ES-I3 (cell line): ENCODE measurements at regions not wholly inside any gene's neighbourhood (a gene's known extent, or its start where the extent isn't known, plus 50 kb on each side); places are given as distances from the start of the nearest gene placed in this dataset.
"Not testable (repeated sequence)": the region's sequence is repeated elsewhere in the genome, so short reads cannot be mapped to it uniquely, and the experiment has no call there.

Experiments used
- H3K36me3 ChIP-seq: 2 replicates; pipeline ENCODE4 v1.6.1; 2013; ENCODE audit warnings: mild to moderate bottlenecking, low read length, control low read depth, moderate library complexity; ENCODE audit not compliant: insufficient read depth
- H3K4me1 ChIP-seq: 2 replicates; pipeline ENCODE4 v1.6.1; 2013; ENCODE audit warnings: mild to moderate bottlenecking, control low read depth, low read length; ENCODE audit not compliant: insufficient read depth
- H3K9ac ChIP-seq: 2 replicates; pipeline ENCODE4 v1.6.1; 2013; ENCODE audit warnings: low read depth, mild to moderate bottlenecking, low read length, moderate library complexity
- H3K9me3 ChIP-seq: 2 replicates; pipeline ENCODE4 v1.6.1; 2013; ENCODE audit warnings: mild to moderate bottlenecking, low read length, moderate library complexity; ENCODE audit not compliant: control insufficient read depth, insufficient read depth

DNA sequence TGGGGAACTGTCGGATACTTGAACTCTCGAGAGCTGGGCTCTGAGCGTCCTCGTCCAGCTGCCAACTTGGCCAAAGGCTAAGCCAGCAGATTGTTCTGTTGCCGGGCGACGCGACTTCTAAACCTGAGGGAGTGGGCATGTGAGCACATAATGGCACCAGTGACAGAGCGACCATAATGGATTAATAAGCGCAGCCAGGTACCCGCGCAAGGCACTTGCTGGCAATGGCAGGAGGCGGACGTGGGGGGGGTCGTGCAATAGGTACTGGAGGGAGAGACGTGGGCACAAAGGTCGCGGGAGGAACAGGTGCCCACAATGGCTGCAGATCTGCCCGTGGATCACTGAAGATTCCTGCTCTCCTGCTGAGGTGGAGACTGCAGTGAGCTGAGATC lies 1368.7 kb downstream of the CDH12 start:
- H3K9ac ChIP-seq, H3K9me3 ChIP-seq, H3K36me3 ChIP-seq, H3K4me1 ChIP-seq: not testable (repeated sequence)

DNA sequence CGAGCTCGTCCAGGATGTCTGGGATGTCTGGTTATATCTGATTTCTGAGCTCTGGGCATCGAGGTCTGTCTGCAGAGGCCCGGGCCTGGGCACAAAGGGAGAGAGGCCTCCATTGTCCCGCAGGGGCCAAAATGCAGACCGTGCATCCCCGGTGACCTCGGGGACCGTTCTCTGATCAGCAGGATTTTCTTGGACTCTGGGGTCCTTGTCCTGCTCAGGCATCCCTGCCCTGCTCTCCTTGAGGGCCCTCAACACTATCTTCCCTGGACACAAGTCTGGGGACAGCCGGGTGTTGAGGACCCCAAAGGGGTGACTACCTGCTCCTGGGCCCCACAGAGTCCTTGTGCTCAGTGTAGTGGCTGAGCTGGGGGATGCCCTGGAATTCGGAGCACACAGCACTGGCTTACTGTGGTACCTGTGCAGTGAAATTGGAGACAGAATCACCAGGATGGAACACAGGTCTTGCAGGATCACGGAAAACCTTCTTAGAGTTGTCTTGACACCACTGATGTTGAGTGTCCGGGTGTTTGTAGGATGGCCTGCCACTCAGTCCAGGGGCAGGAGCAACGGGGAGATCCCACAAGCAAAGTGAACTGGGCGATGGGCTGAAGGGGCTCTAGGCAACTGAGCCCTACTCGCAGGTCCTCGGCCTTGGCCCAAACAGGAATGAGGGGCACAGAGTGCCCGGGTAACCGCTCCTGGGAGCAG lies 1369.2 kb downstream of the CDH12 start:
- not testable (repeated sequence) for H3K9me3 ChIP-seq, H3K36me3 ChIP-seq, H3K4me1 ChIP-seq, H3K9ac ChIP-seq

DNA sequence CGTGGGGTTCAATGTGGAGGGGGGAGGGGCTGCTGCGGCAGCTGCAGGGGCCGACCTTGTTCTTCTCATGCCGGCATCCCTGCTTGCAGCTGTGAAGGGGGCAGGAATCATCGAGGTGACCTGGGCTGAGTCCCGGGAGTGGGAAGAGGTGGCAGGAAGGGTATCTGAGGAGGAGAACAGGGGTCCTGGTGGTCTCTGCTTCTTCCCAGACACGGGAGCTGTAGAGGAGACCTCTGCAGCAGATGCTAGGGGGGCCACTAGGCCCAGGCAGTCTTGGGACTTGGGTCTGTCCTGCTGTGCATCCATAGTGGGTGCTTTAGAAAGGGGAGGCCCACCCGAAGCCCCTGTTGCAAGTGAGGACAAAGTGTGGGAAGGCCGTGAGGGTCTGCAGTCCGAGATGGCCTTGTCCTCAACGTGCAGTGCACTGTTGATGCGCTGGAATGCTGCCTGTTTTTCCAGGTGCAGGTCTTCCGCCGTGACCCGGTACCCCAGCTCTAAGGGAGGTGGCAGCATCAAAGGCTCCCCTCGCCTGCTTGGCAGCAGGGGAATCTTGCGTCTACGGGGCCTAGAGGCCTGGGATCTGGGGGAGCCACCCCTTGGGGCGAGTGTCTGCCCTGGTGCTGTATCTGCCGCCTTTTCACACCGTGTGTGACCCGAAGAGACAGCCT lies 1370.0 kb downstream of the CDH12 start:
- not testable (repeated sequence) for H3K4me1 ChIP-seq, H3K9me3 ChIP-seq, H3K9ac ChIP-seq, H3K36me3 ChIP-seq

DNA sequence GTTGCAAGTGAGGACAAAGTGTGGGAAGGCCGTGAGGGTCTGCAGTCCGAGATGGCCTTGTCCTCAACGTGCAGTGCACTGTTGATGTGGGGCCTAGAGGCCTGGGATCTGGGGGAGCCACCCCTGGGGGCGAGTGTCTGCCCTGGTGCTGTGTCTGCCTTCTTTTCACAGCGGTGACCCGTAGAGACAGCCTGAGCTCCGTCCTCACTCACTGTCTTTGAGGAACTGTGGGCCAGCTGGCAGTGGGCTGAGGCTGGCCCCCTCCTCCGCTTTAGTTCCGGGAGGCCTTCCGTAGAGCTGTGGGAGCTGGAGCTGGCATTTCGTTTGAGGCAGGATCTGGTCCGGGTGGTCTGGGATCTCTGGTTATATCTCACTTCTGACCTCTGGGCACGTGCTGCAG lies 1370.6 kb downstream of the CDH12 start:
- not testable (repeated sequence) for H3K4me1 ChIP-seq, H3K36me3 ChIP-seq, H3K9me3 ChIP-seq, H3K9ac ChIP-seq

DNA sequence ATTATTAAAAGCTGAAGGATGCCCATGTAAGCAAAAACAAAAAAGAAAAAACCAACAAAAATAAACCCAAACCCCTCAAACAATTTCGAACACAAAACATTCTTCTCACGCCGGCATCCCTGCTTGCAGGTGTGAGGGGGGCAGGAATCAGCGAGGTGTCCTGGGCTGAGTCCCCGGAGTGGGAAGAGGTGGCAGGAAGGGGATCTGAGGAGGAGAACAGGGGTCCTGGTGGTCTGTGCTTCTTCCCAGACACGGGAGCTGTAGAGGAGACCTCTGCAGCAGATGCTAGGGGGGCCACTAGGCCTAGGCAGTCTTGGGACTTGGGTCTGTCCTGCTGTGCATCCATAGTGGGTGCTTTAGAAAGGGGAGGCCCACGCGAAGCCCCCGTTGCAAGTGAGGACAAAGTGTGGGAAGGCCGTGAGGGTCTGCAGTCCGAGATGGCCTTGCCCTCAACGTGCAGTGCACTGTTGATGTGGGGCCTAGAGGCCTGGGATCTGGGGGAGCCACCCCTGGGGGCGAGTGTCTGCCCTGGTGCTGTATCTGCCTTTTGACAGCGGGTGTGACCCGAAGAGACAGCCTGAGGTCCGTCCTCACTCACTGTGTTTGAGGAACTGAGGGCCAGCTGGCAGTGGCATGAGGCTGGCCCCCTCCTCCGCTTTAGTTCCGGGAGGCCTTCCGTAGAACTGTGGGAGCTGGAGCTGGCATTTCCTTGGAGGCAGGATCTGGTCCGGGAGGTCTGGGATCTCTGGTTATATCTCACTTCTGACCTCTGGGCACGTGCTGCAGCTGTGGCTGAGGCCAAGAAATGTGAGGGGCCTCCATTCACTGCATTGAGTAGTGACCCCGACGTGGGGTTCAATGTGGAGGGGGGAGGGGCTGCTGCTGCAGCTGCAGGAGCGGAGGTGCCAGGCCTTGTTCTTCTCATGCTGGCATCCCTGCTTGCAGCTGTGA lies 1371.5 kb downstream of the CDH12 start:
- not testable (repeated sequence) for H3K9me3 ChIP-seq, H3K9ac ChIP-seq, H3K4me1 ChIP-seq, H3K36me3 ChIP-seq

GRCh38 chr5:21480054-21480453 lies 1373.1 kb downstream of the CDH12 start:
- not testable (repeated sequence) for H3K9ac ChIP-seq

DNA sequence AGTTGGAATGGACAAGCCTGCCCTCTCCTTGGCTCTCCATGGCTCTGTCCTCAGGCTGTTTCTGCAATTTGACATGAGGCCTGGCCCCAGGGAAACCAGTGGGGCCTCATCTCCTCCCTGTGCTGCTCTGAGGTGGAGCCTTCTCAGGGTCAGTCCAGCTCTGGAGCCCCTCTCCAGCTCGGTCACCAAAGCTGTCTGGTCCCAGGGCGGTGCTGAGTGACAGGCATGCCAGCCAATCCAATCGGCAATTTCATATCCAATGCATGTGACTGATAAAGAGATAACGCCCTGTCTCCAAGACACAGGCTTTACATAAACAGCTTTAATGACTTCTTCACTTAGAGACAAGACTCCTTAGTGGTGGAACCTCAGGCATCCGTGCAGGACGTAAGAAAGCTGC lies 1379.2 kb downstream of the CDH12 start:
- H3K4me1 ChIP-seq, H3K36me3 ChIP-seq, H3K9ac ChIP-seq, H3K9me3 ChIP-seq: not testable (repeated sequence)

More at GRCh38 chr5:21480054-21480453, 1373.1 kb downstream of the CDH12 start:
- H3K9me3 ChIP-seq, H3K36me3 ChIP-seq, H3K4me1 ChIP-seq: not testable (repeated sequence)

- H3K36me3 ChIP-seq, H3K9ac ChIP-seq, H3K4me1 ChIP-seq, H3K9me3 ChIP-seq: not testable (repeated sequence)
Observed at GRCh38 chr5:21473436-21473835, 1379.7 kb downstream of the CDH12 start.

GRCh38 chr5:21471691-21472090 lies 1381.5 kb downstream of the CDH12 start:
- not testable (repeated sequence) for H3K4me1 ChIP-seq, H3K36me3 ChIP-seq, H3K9me3 ChIP-seq, H3K9ac ChIP-seq

GRCh38 chr5:21469523-21470101 lies 1383.5 kb downstream of the CDH12 start:
- not testable (repeated sequence) for H3K9ac ChIP-seq, H3K4me1 ChIP-seq, H3K9me3 ChIP-seq, H3K36me3 ChIP-seq

GRCh38 chr5:21467544-21467943 lies 1385.6 kb downstream of the CDH12 start:
- H3K4me1 ChIP-seq, H3K9me3 ChIP-seq, H3K36me3 ChIP-seq, H3K9ac ChIP-seq: not testable (repeated sequence)

GRCh38 chr5:21459744-21460073 lies 1393.4 kb downstream of the CDH12 start:
- not testable (repeated sequence) for H3K4me1 ChIP-seq, H3K36me3 ChIP-seq, H3K9me3 ChIP-seq
- peak overlapping the region; percentile 48; the same call in 1 of the 2 replicates for H3K9ac ChIP-seq

GRCh38 chr5:21452449-21452848 lies 1400.7 kb downstream of the CDH12 start:
- Histone ChIP-seq H3K36me3 (no peaks in the 10 kb centered on the region), H3K4me1 (no peaks in the 10 kb centered on the region), H3K9ac (no peak overlapping the region), H3K9me3 (no peaks in the 10 kb centered on the region)

- Histone ChIP-seq H3K9me3 (no peaks in the 10 kb centered on the region), H3K4me1 (no peaks in the 10 kb centered on the region), H3K9ac (no peak overlapping the region), H3K36me3 (no peaks in the 10 kb centered on the region)
Observed at GRCh38 chr5:21432646-21433045, 1420.5 kb downstream of the CDH12 start.

DNA sequence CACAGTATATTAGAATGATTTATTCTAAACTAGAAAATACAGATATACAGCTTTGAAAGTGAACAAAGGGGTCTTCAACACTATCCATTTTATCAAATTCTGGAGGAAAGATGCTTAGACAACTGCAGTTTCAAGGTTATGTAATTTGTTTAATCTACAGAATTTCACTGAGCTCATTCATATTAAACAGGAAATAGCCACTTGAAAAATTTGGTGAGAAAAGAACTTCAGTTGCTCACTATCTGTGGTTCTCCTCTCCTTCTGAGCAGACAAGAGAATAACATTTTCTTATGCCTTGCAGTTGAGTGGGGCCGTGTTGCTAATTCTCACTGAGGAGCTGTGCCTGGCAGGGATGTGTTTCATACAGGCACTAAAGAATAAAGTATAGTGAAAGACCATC lies 1428.2 kb downstream of the CDH12 start:
- H3K9ac ChIP-seq = no peak overlapping the region
- no peaks in the 10 kb centered on the region for H3K36me3 ChIP-seq
- no peaks in the 10 kb centered on the region for H3K4me1 ChIP-seq
- no peaks in the 10 kb centered on the region for H3K9me3 ChIP-seq
